ENCODE measurements at regions not wholly inside any gene's neighbourhood (a gene's known extent, or its start where the extent isn't known, plus 50 kb on each side); places are given as distances from the start of the nearest gene placed in this dataset.

DNA sequence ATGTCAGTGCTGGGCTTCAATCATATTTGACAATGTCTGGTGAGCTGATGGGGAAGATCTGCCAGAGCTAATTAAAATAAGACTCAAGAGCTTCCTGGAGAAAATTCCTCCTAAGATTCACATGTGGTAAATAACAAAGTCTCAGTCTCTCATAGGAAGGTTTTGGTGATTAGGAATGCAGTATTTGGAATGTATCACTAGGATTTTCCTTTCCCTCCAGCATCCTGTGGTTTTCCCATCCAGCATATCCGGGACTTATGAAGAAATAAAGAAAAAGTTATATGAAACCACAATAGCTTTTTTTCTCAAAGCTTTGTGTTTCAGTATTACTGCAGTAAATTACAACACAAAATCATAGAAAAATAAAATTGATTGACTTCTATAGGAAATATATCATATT lies 1597.1 kb downstream of the ADGRL3 start:
- in situ Hi-C loops (cut with MboI; ENCODE audit: low sequenced_read_pairs, unreplicated experiment): no loop called here
- TF ChIP-seq, protein P1, sequence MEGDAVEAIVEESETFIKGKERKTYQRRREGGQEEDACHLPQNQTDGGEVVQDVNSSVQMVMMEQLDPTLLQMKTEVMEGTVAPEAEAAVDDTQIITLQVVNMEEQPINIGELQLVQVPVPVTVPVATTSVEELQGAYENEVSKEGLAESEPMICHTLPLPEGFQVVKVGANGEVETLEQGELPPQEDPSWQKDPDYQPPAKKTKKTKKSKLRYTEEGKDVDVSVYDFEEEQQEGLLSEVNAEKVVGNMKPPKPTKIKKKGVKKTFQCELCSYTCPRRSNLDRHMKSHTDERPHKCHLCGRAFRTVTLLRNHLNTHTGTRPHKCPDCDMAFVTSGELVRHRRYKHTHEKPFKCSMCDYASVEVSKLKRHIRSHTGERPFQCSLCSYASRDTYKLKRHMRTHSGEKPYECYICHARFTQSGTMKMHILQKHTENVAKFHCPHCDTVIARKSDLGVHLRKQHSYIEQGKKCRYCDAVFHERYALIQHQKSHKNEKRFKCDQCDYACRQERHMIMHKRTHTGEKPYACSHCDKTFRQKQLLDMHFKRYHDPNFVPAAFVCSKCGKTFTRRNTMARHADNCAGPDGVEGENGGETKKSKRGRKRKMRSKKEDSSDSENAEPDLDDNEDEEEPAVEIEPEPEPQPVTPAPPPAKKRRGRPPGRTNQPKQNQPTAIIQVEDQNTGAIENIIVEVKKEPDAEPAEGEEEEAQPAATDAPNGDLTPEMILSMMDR (IDR thresholded peaks at IDR 0.05; ENCODE audit: borderline replicate concordance, control extremely low read depth, extremely low read depth, insufficient read depth, missing control alignments): no peak
- no peak for DNase-seq (ENCODE audit: low spot score)

DNA sequence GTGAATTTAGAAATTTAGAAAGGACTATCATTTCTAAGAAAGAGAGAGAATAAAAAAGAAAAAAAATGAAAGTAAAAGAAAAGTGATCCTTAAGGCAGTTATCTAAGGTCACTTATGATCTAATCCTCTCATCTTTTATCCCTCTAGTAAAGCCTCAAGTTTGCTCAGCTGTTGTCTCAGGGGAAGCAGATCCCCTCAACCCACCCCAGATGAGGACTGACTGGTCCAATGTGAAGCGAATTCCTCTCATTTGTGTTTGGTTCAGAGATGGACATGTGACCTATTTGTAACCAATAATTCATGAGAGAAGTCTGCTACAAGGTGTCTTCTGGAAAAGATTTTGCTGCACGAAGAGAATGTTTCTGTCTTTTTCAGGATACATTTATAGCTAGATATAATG lies 1591.3 kb downstream of the ADGRL3 start:
- no peak for DNase-seq (ENCODE audit: low spot score)
- TF ChIP-seq, protein P1 (IDR thresholded peaks at IDR 0.05; ENCODE audit: borderline replicate concordance, control extremely low read depth, extremely low read depth, insufficient read depth, missing control alignments): no peak
- in situ Hi-C loops (cut with MboI; ENCODE audit: low sequenced_read_pairs, unreplicated experiment): no loop called here

DNA sequence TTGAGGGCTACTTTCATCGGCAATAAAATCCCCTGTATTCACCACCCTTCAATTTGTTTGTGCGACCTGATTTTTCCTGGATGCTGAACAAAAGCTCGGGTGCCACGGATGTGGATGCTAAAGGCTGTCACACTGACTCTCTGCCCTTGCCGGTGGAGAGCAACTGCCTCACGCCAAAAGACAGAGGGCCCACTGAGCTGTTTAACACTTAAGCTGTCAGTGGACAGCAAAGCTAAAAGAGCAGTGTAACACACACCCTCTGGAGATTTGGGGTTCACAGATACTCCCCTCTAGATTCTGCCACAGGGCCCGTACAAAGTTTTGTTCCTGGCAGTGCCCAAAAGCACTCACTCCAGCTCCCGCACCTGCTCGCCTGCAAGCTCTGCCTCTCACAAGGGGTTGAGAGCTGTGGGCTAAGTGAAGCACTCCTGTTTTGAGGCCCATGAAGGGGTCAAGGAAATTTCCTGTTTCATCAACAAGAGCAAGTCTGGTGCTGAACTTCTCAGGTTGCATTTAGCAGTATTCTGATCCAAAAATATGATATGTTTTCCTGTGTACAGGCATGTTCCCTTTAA lies 1571.9 kb downstream of the ADGRL3 start:
- no peak for DNase-seq (ENCODE audit: low spot score)
- in situ Hi-C loops (cut with MboI; ENCODE audit: low sequenced_read_pairs, unreplicated experiment): no loop called here
- TF ChIP-seq, protein P1 (IDR thresholded peaks at IDR 0.05; ENCODE audit: borderline replicate concordance, control extremely low read depth, extremely low read depth, insufficient read depth, missing control alignments): no peak

DNA sequence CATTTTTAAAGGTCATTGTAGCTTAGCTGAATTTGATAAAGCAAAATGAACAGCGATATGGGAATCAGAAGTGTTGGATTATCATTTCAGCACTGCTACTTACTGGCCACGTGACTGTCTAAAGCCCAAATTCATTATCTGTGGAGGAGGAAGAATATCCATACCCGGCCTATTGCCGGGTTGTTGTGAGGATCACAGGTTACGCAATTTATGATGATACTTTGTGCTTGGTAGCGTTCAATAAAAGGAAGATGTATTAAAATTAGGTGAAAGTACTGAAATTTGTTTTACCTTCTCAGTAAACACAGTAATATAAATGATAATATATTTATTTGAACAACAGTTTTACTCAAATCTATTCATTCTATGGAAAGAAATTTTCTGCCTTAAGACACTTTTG lies 1540.2 kb downstream of the ADGRL3 start:
- TF ChIP-seq, protein P1 (IDR thresholded peaks at IDR 0.05; ENCODE audit: borderline replicate concordance, control extremely low read depth, extremely low read depth, insufficient read depth, missing control alignments): no peak
- DNase-seq (ENCODE audit: low spot score): no peak
- in situ Hi-C loops (cut with MboI; ENCODE audit: low sequenced_read_pairs, unreplicated experiment): no loop called here

DNA sequence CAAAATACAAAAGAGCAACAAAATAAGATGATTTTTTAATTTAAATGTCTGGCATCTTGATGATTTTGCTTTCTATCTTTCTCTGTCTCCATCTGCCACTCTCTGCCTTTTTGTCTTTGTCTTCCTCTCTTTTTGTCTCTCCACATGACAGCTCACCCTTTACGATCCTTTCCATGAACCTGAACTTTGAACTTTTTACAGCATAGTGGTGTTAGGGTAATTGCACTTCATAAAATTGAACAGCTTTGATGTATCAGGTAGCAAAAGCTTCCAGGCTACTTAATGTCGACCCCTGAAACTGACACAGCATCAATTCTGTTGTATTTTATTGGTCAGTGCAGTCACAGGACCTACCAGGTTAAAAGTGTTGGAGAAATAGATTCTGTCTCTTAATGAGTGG lies 1517.0 kb downstream of the ADGRL3 start:
- DNase-seq (ENCODE audit: low spot score): no peak
- in situ Hi-C loops (cut with MboI; ENCODE audit: low sequenced_read_pairs, unreplicated experiment): no loop called here
- TF ChIP-seq, protein P1 (IDR thresholded peaks at IDR 0.05; ENCODE audit: borderline replicate concordance, control extremely low read depth, extremely low read depth, insufficient read depth, missing control alignments): no peak

DNA sequence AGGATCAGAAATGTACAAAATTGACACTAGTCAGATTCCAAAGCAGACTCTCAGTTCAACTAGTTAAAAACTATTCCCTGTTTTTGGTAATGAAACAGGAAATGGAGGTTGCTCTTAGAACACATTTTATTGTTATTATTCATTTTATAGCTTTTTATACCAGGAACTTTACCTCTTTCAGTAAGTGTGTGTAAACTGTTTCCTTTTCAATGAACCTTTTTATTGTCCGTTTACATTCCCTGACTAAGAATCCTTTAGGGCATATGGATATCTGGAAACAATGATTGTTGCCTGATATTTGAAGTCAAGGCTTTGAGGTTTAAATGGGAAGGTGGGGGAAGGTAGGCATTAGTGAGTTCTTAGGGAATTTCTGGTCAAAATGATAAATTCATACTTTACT lies 1511.4 kb downstream of the ADGRL3 start:
- no peak for DNase-seq (ENCODE audit: low spot score)
- in situ Hi-C loops (cut with MboI; ENCODE audit: low sequenced_read_pairs, unreplicated experiment): no loop called here
- TF ChIP-seq, protein P1 (IDR thresholded peaks at IDR 0.05; ENCODE audit: borderline replicate concordance, control extremely low read depth, extremely low read depth, insufficient read depth, missing control alignments): no peak
